Panc1 (cell line): ENCODE measurements at regions not wholly inside any gene's neighbourhood (a gene's known extent, or its start where the extent isn't known, plus 50 kb on each side); places are given as distances from the start of the nearest gene placed in this dataset.

Experiments
- ATAC-seq: fragments of 200-7000 bp; cut with Tn5 transposase; 2 replicates; pipeline ENCODE4 v1.9.1; 2020; ENCODE audit warnings: mild to moderate bottlenecking, moderate library complexity
- BruUV-seq: library from RNA; stranded (reverse); fragments of 400-500 nt; replicated peaks from 2 replicates; lab custom pipeline; 2021; lab: Mats Ljungman, UMichigan
- CTCF ChIA-PET: fragments of 300-600 bp; sonication (Branson Sonifier 250); formaldehyde crosslinking; loops from one replicate; lab custom pipeline; 2022; ENCODE audit warnings: antibody characterized with exemption; lab: Charles Lee
- POLR2A ChIA-PET: fragments of 300-600 bp; sonication (Branson Sonifier 250); formaldehyde crosslinking; loops from one replicate; lab custom pipeline; 2022; ENCODE audit warnings: antibody characterized with exemption; lab: Charles Lee
- DNase-seq: peaks from one replicate; pipeline ENCODE4 v3.0.0-alpha.2; 2010; ENCODE audit warnings: low read depth, low spot score
- H3K27ac ChIP-seq: 2 replicates; pipeline ENCODE4 v1.5.1; 2011; ENCODE audit warnings: mild to moderate bottlenecking, low read length, inconsistent platforms
- H3K27me3 ChIP-seq: fragments of 200-500 bp; sonication (Bioruptor generic); 2 replicates; pipeline ENCODE4 v1.6.0; 2014; ENCODE audit warnings: low read length, inconsistent platforms; ENCODE audit not compliant: control insufficient read depth, insufficient read depth
- H3K36me3 ChIP-seq: fragments of 200-500 bp; sonication (Bioruptor generic); 2 replicates; pipeline ENCODE4 v1.5.1; 2014; ENCODE audit warnings: inconsistent platforms, mild to moderate bottlenecking, low read length, moderate library complexity; ENCODE audit not compliant: control insufficient read depth, insufficient read depth
- H3K4me1 ChIP-seq: 2 replicates; pipeline ENCODE4 v1.5.1; 2011; ENCODE audit warnings: inconsistent platforms, mild to moderate bottlenecking, low read length, moderate library complexity; ENCODE audit not compliant: control insufficient read depth, insufficient read depth
- H3K4me3 ChIP-seq, 2 experiments: 2 replicates each; pipeline ENCODE4 v1.5.1; 2011 to 2012; ENCODE audit warnings: low read depth in 2 of 2, low read length in 2 of 2, mild to moderate bottlenecking in 2 of 2, inconsistent platforms in 1 of 2, moderate library complexity in 1 of 2
- H3K9me3 ChIP-seq: fragments of 200-500 bp; sonication (Bioruptor generic); 2 replicates; pipeline ENCODE4 v1.5.1; 2014; ENCODE audit warnings: low read depth, mild to moderate bottlenecking, inconsistent platforms, low read length, moderate library complexity; ENCODE audit not compliant: control insufficient read depth, insufficient read depth
- CTCF ChIP-seq: fragments of 450-650 bp; IDR thresholded peaks from 2 replicates; pipeline ENCODE4 v1.5.1; 2017; ENCODE audit warnings: mild to moderate bottlenecking
- POLR2AphosphoS5 ChIP-seq: IDR thresholded peaks from 2 replicates; pipeline ENCODE4 v1.6.1; 2012; ENCODE audit warnings: mild to moderate bottlenecking, low read depth, low read length, moderate library complexity
- REST ChIP-seq, 2 experiments: IDR thresholded peaks; 2 replicates each; pipeline ENCODE4 v1.6.1; 2011 to 2012; ENCODE audit warnings: low read depth in 2 of 2, control low read depth in 1 of 2, low read length in 1 of 2, mild to moderate bottlenecking in 1 of 2, moderate library complexity in 1 of 2; ENCODE audit not compliant: insufficient read depth in 1 of 2
- SIN3A ChIP-seq: IDR thresholded peaks from 2 replicates; pipeline ENCODE4 v1.6.1; 2012; ENCODE audit warnings: low read depth, mild to moderate bottlenecking, low read length, moderate library complexity, borderline replicate concordance; ENCODE audit not compliant: insufficient read depth
- TCF7L2 ChIP-seq: IDR thresholded peaks from 2 replicates; pipeline ENCODE4 v1.6.1; 2011; ENCODE audit warnings: mild to moderate bottlenecking, low read depth, low read length, inconsistent platforms
- in situ Hi-C: cut with HindIII; loops from 2 replicates; pipeline ENCODE4 v1.10.0; 2016; ENCODE audit warnings: low sequenced_read_pairs, low pct_unique_long_range_greater_than_20kb
- intact Hi-C: fragments of 100-400 bp; cut with micrococcal nuclease; formaldehyde crosslinking; loops from one replicate; pipeline ENCODE4 v1.10.0; 2022; ENCODE audit not compliant: unreplicated experiment

- ChIA-PET POLR2A (no interaction called here), CTCF (no interaction called here)
- no TSS peak for BruUV-seq
- Histone ChIP-seq H3K27ac (no peak overlapping the region), H3K9me3 (no peaks in the 10 kb centered on the region), H3K36me3 (no peaks in the 10 kb centered on the region), H3K4me1 (no peaks in the 10 kb centered on the region), H3K4me3 (no peak overlapping the region), H3K27me3 (no peaks in the 10 kb centered on the region)
- in situ Hi-C loops: no loop called here
- intact Hi-C loops: no loop called here
- ATAC-seq (no peak), DNase-seq (no peak)
- TF ChIP-seq CTCF (no peak), REST (IDR thresholded peaks at IDR 0.05; ENCODE audit: insufficient read depth in 1 of 2, low read depth in 2 of 2, low read length in 1 of 2) (no peak), TCF7L2 (no peak), SIN3A (no peak), POLR2AphosphoS5 (no peak)
Observed at GRCh38 chr10:118108194-118109026, 61.7 kb upstream of the RAB11FIP2 start.

GRCh38 chr10:118107541-118107940 is 60.8 kb upstream of the RAB11FIP2 start:
- no peaks in the 10 kb centered on the region for H3K9me3 ChIP-seq
- H3K4me3 ChIP-seq: no peak overlapping the region
- CTCF ChIA-PET: no interaction called here
- H3K4me1 ChIP-seq: no peaks in the 10 kb centered on the region
- POLR2A ChIA-PET: no interaction called here
- ATAC-seq: no peak
- no peaks in the 10 kb centered on the region for H3K27me3 ChIP-seq
- intact Hi-C loops (no loop called here), in situ Hi-C loops (no loop called here)
- DNase-seq: no peak
- no peaks in the 10 kb centered on the region for H3K36me3 ChIP-seq
- TF ChIP-seq REST (IDR thresholded peaks at IDR 0.05; ENCODE audit: insufficient read depth in 1 of 2, low read depth in 2 of 2, low read length in 1 of 2) (no peak), TCF7L2 (no peak), POLR2AphosphoS5 (no peak)
- no TSS peak for BruUV-seq
- no peak overlapping the region for H3K27ac ChIP-seq
